Gastrocnemius medialis (tissue), 4 donors: ENCODE measurements at regions not wholly inside any gene's neighbourhood (a gene's known extent, or its start where the extent isn't known, plus 50 kb on each side); places are given as distances from the start of the nearest gene placed in this dataset.

Source experiments
- POLR2A ChIP-seq, 2 donors: fragments of 450-650 bp; IDR thresholded peaks; one replicate each; pipeline ENCODE4 v1.6.1; 2017; ENCODE audit warnings: antibody characterized with exemption in 2 of 2, mild to moderate bottlenecking in 2 of 2, moderate library complexity in 2 of 2
- TF ChIP-seq, protein P1 (sequence below), 5 experiments: fragments of 450-650 bp in 3 of 5; fragments of 200-600 bp in 2 of 5; sonication (generic) in 2 of 5; IDR thresholded peaks in 4 of 5; conservative IDR thresholded peaks in 1 of 5; 1 replicate in 4 of 5; 2 replicates in 1 of 5; pipeline ENCODE4 v1.5.1; 2016 to 2019; ENCODE audit warnings: antibody characterized with exemption in 5 of 5, mild to moderate bottlenecking in 3 of 5, moderate library complexity in 3 of 5

DNA sequence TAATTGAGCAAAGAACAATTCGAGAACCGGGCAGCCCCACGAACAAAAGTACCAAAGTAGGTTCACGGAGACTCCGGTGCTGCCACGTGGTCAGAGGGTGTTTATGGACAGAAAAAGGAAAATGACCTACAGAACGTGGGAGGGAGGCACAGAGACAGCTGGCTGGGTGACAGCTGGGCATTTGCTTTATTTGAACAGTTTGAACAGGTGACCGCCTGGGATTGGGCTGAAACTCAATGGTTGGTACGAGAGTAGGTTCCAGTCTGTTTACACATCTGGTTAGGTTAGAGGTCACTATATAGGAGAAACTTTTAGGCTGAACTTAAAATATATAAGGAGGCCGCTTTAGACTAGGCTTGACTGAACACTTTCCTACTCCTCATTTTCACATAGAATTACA is 50.6 kb upstream of the CELF2 start:
- TF ChIP-seq, protein P1, sequence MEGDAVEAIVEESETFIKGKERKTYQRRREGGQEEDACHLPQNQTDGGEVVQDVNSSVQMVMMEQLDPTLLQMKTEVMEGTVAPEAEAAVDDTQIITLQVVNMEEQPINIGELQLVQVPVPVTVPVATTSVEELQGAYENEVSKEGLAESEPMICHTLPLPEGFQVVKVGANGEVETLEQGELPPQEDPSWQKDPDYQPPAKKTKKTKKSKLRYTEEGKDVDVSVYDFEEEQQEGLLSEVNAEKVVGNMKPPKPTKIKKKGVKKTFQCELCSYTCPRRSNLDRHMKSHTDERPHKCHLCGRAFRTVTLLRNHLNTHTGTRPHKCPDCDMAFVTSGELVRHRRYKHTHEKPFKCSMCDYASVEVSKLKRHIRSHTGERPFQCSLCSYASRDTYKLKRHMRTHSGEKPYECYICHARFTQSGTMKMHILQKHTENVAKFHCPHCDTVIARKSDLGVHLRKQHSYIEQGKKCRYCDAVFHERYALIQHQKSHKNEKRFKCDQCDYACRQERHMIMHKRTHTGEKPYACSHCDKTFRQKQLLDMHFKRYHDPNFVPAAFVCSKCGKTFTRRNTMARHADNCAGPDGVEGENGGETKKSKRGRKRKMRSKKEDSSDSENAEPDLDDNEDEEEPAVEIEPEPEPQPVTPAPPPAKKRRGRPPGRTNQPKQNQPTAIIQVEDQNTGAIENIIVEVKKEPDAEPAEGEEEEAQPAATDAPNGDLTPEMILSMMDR (IDR thresholded peaks at IDR 0.05 in 4 of 5, conservative IDR thresholded peaks at IDR 0.05 in 1 of 5) = no peak
- no peak for TF ChIP-seq POLR2A (IDR thresholded peaks at IDR 0.05)
